ENCODE measurements at regions not wholly inside any gene's neighbourhood (a gene's known extent, or its start where the extent isn't known, plus 50 kb on each side); places are given as distances from the start of the nearest gene placed in this dataset.

- no peak for TF ChIP-seq EZH2 (IDR thresholded peaks at IDR 0.05; ENCODE audit: insufficient read depth, poor library complexity, severe bottlenecking)
- no peak for TF ChIP-seq EZH2phosphoT487 (IDR thresholded peaks at IDR 0.05; ENCODE audit: insufficient read depth, low read depth)
These were observed 231.1 kb upstream of the GADL1 start for GRCh38 chr3:31125413-31126020.

All from GM23248 (cell line).